OCI-LY7 (cell line): ENCODE measurements at regions not wholly inside any gene's neighbourhood (a gene's known extent, or its start where the extent isn't known, plus 50 kb on each side); places are given as distances from the start of the nearest gene placed in this dataset.

Experiments used
- BruUV-seq: library from RNA; stranded (reverse); fragments of 400-500 nt; replicated peaks from 2 replicates; lab custom pipeline; 2021; lab: Mats Ljungman, UMichigan
- CTCF ChIA-PET: fragments of 300-600 bp; sonication (Branson Sonifier 250); formaldehyde crosslinking; loops from one replicate; lab custom pipeline; 2022; ENCODE audit warnings: antibody characterized with exemption; ENCODE audit not compliant: unreplicated experiment; lab: Charles Lee
- POLR2A ChIA-PET: fragments of 300-600 bp; sonication (Branson Sonifier 250); formaldehyde crosslinking; loops from one replicate; lab custom pipeline; 2022; ENCODE audit warnings: antibody characterized with exemption; lab: Charles Lee
- DNase-seq: peaks from one replicate; pipeline ENCODE4 v3.0.0-alpha.2; 2015; ENCODE audit warnings: low spot score
- H2AFZ ChIP-seq: fragments of 200-600 bp; sonication (generic), shearing (Covaris generic); 2 replicates; pipeline ENCODE4 v1.6.1; 2014; ENCODE audit warnings: mild to moderate bottlenecking, antibody characterized with exemption, low read length, moderate library complexity
- H3K27ac ChIP-seq: fragments of 200-600 bp; sonication (generic); 2 replicates; pipeline ENCODE4 v1.5.1; 2014; ENCODE audit warnings: mixed run types, low read depth, mild to moderate bottlenecking, moderate library complexity, low read length, inconsistent platforms; ENCODE audit not compliant: poor library complexity, severe bottlenecking
- H3K36me3 ChIP-seq: fragments of 200-600 bp; sonication (generic); 2 replicates; pipeline ENCODE4 v1.6.1; 2014; ENCODE audit warnings: mild to moderate bottlenecking, antibody characterized with exemption, low read length, moderate library complexity, mixed read lengths; ENCODE audit not compliant: insufficient read depth
- H3K4me1 ChIP-seq: fragments of 200-600 bp; sonication (generic); 2 replicates; pipeline ENCODE4 v1.5.1; 2014; ENCODE audit warnings: mild to moderate bottlenecking, low read length; ENCODE audit not compliant: insufficient read depth, poor library complexity, severe bottlenecking
- H3K4me2 ChIP-seq: fragments of 200-600 bp; sonication (generic); 2 replicates; pipeline ENCODE4 v1.6.1; 2014; ENCODE audit warnings: mild to moderate bottlenecking, low read length
- H3K4me3 ChIP-seq: fragments of 200-600 bp; sonication (generic); 2 replicates; pipeline ENCODE4 v1.5.1; 2014; ENCODE audit warnings: mild to moderate bottlenecking, low read depth, low read length; ENCODE audit not compliant: poor library complexity, severe bottlenecking
- H3K79me2 ChIP-seq: fragments of 200-600 bp; sonication (generic); 2 replicates; pipeline ENCODE4 v1.6.1; 2016; ENCODE audit warnings: low read depth, mild to moderate bottlenecking, low read length, moderate library complexity, mixed read lengths; ENCODE audit not compliant: insufficient read depth
- H3K9me2 ChIP-seq: fragments of 200-600 bp; sonication (generic); 2 replicates; pipeline ENCODE4 v1.6.1; 2016; ENCODE audit warnings: mild to moderate bottlenecking, low read length, mixed read lengths; ENCODE audit not compliant: insufficient read depth
- H3K9me3 ChIP-seq: fragments of 200-600 bp; sonication (generic); 2 replicates; pipeline ENCODE4 v1.6.1; 2014; ENCODE audit warnings: mild to moderate bottlenecking, mixed run types, low read length, mixed read lengths
- H4K20me1 ChIP-seq: fragments of 200-600 bp; sonication (generic); 2 replicates; pipeline ENCODE4 v1.6.1; 2014; ENCODE audit warnings: mild to moderate bottlenecking, antibody characterized with exemption, low read length, moderate library complexity, mixed read lengths; ENCODE audit not compliant: insufficient read depth
- EZH2phosphoT487 ChIP-seq: fragments of 200-600 bp; sonication (generic); IDR thresholded peaks from 2 replicates; pipeline ENCODE4 v1.6.1; 2018; ENCODE audit warnings: low read depth, borderline replicate concordance, mild to moderate bottlenecking, mixed run types, antibody characterized with exemption, low read length, moderate library complexity, mixed read lengths
- intact Hi-C: fragments of 100-400 bp; cut with micrococcal nuclease; formaldehyde crosslinking; loops from one replicate; pipeline ENCODE4 v1.10.0; 2022; ENCODE audit not compliant: unreplicated experiment
- TF ChIP-seq, protein P1 (sequence below): fragments of 200-600 bp; sonication (generic); conservative IDR thresholded peaks from 2 replicates; pipeline ENCODE4 v1.5.1; 2014; ENCODE audit warnings: mild to moderate bottlenecking, antibody characterized with exemption, low read length, moderate library complexity, mixed read lengths

DNA sequence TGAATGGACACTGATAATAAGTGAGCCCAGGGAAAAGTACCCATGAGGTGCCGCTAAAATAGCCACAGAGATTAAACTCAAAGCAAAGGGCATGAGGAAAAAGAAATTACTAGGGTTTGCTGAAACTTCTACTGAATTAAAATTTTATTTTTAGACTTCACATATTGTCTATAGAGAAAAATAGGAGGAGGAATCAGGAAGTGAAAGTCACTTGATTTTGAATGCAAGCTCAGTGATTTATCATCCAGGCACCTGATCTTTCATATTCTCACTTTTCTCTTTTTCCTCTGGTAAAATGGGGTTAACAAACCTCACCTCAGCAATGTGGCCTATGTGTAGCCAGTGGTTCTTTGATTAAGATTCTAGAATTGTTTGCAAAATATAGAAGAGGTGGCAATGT is 479.8 kb downstream of the BCL11B start:
- ChIA-PET CTCF (interaction anchor here (0.7 kb wide), 1 partner anchor 9 kb away, joined by 4 read pairs; no protein-coding TSS in a partner anchor), POLR2A (interaction anchor here (0.6 to 1.6 kb wide), 5 partner anchors 14 to 69 kb away, joined by 3 to 6 read pairs (median 4); no protein-coding TSS in a partner anchor)
- H3K4me3 ChIP-seq, result peak overlapping the region; percentile 56
- peaks cover 44% of the 10 kb centered on the region for H3K4me1 ChIP-seq
- no peaks in the 10 kb centered on the region for H4K20me1 ChIP-seq
- H3K9me2 ChIP-seq, result no peaks in the 10 kb centered on the region
- DNase-seq, result peak; percentile 71
- BruUV-seq, result no TSS peak
- H3K9me3 ChIP-seq, result peaks cover 16% of the 10 kb centered on the region; the same call in 1 of the 2 replicates
- H3K36me3 ChIP-seq, result no peaks in the 10 kb centered on the region
- H2AFZ ChIP-seq, result peak overlapping the region; percentile 75
- H3K79me2 ChIP-seq, result no peaks in the 10 kb centered on the region
- TF ChIP-seq EZH2phosphoT487, result no peak
- TF ChIP-seq, protein P1, sequence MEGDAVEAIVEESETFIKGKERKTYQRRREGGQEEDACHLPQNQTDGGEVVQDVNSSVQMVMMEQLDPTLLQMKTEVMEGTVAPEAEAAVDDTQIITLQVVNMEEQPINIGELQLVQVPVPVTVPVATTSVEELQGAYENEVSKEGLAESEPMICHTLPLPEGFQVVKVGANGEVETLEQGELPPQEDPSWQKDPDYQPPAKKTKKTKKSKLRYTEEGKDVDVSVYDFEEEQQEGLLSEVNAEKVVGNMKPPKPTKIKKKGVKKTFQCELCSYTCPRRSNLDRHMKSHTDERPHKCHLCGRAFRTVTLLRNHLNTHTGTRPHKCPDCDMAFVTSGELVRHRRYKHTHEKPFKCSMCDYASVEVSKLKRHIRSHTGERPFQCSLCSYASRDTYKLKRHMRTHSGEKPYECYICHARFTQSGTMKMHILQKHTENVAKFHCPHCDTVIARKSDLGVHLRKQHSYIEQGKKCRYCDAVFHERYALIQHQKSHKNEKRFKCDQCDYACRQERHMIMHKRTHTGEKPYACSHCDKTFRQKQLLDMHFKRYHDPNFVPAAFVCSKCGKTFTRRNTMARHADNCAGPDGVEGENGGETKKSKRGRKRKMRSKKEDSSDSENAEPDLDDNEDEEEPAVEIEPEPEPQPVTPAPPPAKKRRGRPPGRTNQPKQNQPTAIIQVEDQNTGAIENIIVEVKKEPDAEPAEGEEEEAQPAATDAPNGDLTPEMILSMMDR, result no peak
- H3K27ac ChIP-seq, result peak overlapping the region; percentile 97
- intact Hi-C loops, result loop anchor here (2.0 to 5.0 kb wide), 2 partner anchors 71 to 135 kb away; no protein-coding TSS in a partner anchor
- H3K4me2 ChIP-seq, result peak overlapping the region; percentile 84

- no peaks in the 10 kb centered on the region for H3K9me2 ChIP-seq
- H3K36me3 ChIP-seq, result no peaks in the 10 kb centered on the region
- BruUV-seq, result no TSS peak
- peak overlapping the region; percentile 3; the same call in 1 of the 2 replicates for H2AFZ ChIP-seq
- intact Hi-C loops, result no loop called here
- no peak overlapping the region for H3K4me3 ChIP-seq
- peaks cover 16% of the 10 kb centered on the region for H3K4me1 ChIP-seq
- H3K79me2 ChIP-seq, result no peaks in the 10 kb centered on the region
- ChIA-PET CTCF (no interaction called here), POLR2A (no interaction called here)
- H3K27ac ChIP-seq, result no peak overlapping the region
- no peak overlapping the region for H3K4me2 ChIP-seq
- peak; percentile 8 for DNase-seq
- H4K20me1 ChIP-seq, result no peaks in the 10 kb centered on the region
- TF ChIP-seq EZH2phosphoT487, result no peak
- peaks cover 14% of the 10 kb centered on the region; the same call in 1 of the 2 replicates for H3K9me3 ChIP-seq
Observed at GRCh38 chr14:98798099-98798498, 473.9 kb downstream of the BCL11B start.

GRCh38 chr14:98799891-98800290 is 472.1 kb downstream of the BCL11B start:
- ChIA-PET CTCF (no interaction called here), POLR2A (no interaction called here)
- Histone ChIP-seq H4K20me1 (no peaks in the 10 kb centered on the region), H3K4me3 (no peak overlapping the region), H3K9me2 (no peaks in the 10 kb centered on the region), H3K4me2 (no peak overlapping the region), H3K9me3 (peaks cover under 1% of the 10 kb centered on the region; the same call in 1 of the 2 replicates), H3K36me3 (no peaks in the 10 kb centered on the region), H3K79me2 (no peaks in the 10 kb centered on the region), H3K4me1 (peaks cover 10% of the 10 kb centered on the region), H3K27ac (no peak overlapping the region), H2AFZ (no peak overlapping the region)
- intact Hi-C loops, result no loop called here
- no TSS peak for BruUV-seq
- no peak for DNase-seq
- TF ChIP-seq EZH2phosphoT487, result no peak
- TF ChIP-seq, protein P1, result no peak
